Omental fat pad (tissue), 3 donors: ENCODE measurements at regions not wholly inside any gene's neighbourhood (a gene's known extent, or its start where the extent isn't known, plus 50 kb on each side); places are given as distances from the start of the nearest gene placed in this dataset.

Experiments used
- ATAC-seq: fragments of 150-250 bp; one replicate; pipeline ENCODE4 v1.9.1; 2016; ENCODE audit warnings: mild to moderate bottlenecking, moderate library complexity; ENCODE audit not compliant: low FRiP score
- DNase-seq: peaks from one replicate; pipeline ENCODE4 v3.0.0-alpha.2; 2019; ENCODE audit warnings: low spot score
- TF ChIP-seq, protein P1 (sequence below), 3 donors: fragments of 450-650 bp; IDR thresholded peaks; one replicate each; pipeline ENCODE4 v1.5.1; 2016 to 2017; ENCODE audit warnings: antibody characterized with exemption in 3 of 3, mild to moderate bottlenecking in 3 of 3, moderate library complexity in 2 of 3

DNA sequence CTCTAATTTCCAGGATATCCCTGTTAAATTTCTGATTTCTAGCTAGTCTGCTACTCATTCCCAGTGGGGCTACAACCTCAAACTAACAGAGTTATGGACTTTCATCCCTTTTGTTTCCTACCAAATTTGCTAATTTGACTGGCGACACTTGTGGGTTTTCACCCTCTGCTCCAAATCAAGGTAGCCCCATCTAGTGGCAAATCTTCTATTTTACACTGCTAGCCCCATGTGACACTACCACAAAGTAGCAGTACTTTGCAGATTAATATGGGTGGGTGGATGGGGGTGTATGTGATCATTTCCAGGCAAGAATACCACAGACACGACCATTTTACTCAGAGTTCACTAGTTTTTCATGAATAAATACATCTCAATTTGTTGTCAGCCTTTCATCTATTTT, 150.3 kb downstream of the MSL3 start:
- DNase-seq, result no peak
- no peak for ATAC-seq
- TF ChIP-seq, protein P1, sequence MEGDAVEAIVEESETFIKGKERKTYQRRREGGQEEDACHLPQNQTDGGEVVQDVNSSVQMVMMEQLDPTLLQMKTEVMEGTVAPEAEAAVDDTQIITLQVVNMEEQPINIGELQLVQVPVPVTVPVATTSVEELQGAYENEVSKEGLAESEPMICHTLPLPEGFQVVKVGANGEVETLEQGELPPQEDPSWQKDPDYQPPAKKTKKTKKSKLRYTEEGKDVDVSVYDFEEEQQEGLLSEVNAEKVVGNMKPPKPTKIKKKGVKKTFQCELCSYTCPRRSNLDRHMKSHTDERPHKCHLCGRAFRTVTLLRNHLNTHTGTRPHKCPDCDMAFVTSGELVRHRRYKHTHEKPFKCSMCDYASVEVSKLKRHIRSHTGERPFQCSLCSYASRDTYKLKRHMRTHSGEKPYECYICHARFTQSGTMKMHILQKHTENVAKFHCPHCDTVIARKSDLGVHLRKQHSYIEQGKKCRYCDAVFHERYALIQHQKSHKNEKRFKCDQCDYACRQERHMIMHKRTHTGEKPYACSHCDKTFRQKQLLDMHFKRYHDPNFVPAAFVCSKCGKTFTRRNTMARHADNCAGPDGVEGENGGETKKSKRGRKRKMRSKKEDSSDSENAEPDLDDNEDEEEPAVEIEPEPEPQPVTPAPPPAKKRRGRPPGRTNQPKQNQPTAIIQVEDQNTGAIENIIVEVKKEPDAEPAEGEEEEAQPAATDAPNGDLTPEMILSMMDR (IDR thresholded peaks at IDR 0.05), result no peak

DNA sequence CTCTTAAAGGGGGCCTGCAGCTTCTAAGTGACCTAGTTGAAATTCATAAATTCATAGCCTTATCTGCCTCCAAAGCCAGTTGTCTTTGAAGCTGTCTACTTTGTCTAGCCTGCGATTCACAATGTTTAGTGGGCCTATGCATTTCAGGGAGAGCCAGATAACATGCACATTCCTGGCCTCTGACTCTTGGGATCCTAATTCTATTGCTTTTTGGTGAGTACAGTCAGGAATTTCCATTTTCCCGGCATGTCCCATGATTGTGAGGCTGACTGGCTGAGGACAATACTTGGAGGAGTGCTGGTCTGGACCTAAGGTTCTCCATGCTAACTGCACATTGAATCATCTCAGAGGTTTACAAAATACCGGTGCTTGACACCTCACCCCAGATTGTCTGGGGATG, 155.0 kb downstream of the MSL3 start:
- ATAC-seq, result no peak
- TF ChIP-seq, protein P1 (IDR thresholded peaks at IDR 0.05), result no peak
- DNase-seq, result no peak

DNA sequence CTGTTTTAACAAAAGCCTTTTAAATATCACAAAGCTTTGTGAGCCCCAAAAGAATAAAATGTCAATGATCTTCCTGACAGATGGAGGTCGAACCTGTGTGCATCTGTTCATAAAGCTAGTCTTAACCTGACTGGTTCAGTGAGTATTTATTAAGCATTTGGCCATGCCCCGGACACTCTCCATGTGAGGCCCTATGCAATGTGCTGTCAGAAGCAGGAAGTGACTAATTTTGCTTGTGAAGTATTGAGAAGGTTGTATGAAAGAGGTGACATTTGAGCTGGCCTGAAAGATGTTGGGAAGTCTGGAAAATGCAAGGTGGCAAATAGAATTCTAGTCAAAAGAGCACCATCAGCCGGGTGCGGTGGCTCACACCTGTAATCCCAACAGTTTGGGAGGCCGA, 171.4 kb downstream of the MSL3 start:
- TF ChIP-seq, protein P1 (IDR thresholded peaks at IDR 0.05), result no peak
- ATAC-seq (no peak), DNase-seq (no peak)

DNA sequence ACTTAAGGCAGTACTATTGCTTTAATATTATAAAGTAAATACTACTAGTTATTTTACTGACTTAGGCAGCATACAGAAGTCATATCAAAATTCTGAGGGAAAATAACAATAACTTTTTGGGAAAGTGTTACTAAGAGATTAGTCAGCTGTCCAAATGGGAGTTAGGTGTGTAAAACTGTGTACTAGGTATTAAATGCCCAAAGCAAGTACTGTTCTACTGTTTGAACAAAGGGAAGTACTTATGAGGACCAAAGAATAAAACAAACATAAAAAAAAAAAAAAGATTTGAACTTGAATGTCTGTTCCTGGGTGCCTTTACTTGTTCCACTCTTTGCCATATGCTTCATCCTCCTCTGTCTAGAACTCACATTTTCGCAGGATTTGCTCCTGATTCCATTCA, 174.4 kb downstream of the MSL3 start:
- TF ChIP-seq, protein P1 (IDR thresholded peaks at IDR 0.05), result no peak
- DNase-seq (no peak), ATAC-seq (no peak)

DNA sequence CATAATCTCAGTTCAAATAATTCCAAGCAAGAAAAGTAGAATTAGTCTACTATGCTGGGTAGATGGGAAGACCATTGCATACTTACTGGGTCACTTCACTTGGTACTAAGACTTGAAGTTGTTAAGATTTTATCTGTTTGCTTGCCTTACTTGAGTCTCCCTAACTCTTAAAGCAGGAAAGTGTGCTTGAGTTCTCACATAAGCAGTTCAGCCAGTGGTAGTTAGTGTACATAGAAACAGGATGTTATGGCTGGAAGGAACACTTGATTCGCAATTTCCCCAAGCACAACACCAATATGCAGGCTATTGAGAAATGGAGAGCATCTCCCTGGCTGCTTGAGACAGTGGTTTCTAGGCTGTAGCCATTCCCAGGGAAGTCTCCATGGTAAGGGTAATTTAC, 176.1 kb downstream of the MSL3 start:
- no peak for DNase-seq
- TF ChIP-seq, protein P1 (IDR thresholded peaks at IDR 0.05), result no peak
- ATAC-seq, result no peak

DNA sequence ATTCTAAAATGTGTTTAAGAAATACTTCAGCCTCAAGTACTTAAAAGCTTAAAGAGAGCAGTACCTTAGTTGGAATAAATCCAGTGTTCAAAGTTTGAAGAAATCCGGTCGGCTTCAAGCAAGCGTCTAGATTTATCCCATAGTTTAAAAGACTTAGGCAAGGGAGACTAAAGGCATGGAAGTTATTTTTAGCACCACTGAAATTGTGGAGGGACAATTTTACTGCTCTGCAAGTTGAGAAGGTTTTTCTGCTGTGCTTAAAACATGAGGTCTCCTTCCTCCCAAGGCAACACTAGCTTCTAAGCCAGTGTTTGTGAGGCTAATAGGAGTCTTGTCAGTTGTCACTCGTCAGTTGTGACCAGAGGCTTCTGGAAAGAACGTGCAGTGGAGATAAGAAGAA, 183.5 kb downstream of the MSL3 start:
- DNase-seq (no peak), ATAC-seq (no peak)
- TF ChIP-seq, protein P1 (IDR thresholded peaks at IDR 0.05), result no peak

DNA sequence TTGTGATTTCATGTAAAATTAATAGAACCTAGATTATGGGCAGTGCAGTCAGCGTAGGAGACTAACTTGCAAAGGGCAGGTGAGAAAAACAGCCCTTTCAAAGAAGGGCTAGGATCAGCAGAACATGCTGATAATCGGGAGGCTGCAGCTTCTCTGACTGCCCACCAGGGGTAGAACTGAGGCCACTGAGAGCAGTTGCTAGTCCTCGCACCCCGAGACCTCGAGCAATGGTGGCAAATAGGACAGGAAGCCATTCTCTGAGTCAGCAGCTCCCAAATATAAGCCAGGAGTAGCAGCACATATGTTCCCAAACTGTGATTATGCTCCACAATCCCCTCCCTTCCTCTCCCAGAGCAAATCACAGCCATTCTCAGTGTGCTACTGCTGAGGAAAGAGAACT, 186.5 kb downstream of the MSL3 start:
- no peak for ATAC-seq
- TF ChIP-seq, protein P1 (IDR thresholded peaks at IDR 0.05), result no peak

More for the DNA sequence above, 186.5 kb downstream of the MSL3 start:
- no peak for DNase-seq
